Breast epithelium (tissue), 4 donors: ENCODE measurements at regions not wholly inside any gene's neighbourhood (a gene's known extent, or its start where the extent isn't known, plus 50 kb on each side); places are given as distances from the start of the nearest gene placed in this dataset.
A peak's percentile ranks its signal among the peaks of the same experiment; 100 is the strongest.

ENCODE experiments used
- DNase-seq, 2 donors: peaks; one replicate each; pipeline ENCODE4 v3.0.0-alpha.2; 2019; ENCODE audit warnings: low spot score in 2 of 2
- H3K27ac ChIP-seq, 2 donors: fragments of 200-600 bp; sonication (generic) in 1 of 2; one replicate each; pipeline ENCODE4 v1.5.1; 2016 to 2019; ENCODE audit warnings: mild to moderate bottlenecking in 1 of 2
- H3K27me3 ChIP-seq, 2 donors: fragments of 200-600 bp; sonication (generic) in 1 of 2; one replicate each; pipeline versions ENCODE4 v1.5.1 to v1.6.0; 2017 to 2019; ENCODE audit warnings: control low read depth in 1 of 2, mild to moderate bottlenecking in 1 of 2
- H3K36me3 ChIP-seq: fragments of 200-600 bp; one replicate; pipeline ENCODE4 v1.5.1; 2019
- H3K4me1 ChIP-seq, 2 donors: fragments of 200-600 bp; sonication (generic); one replicate each; pipeline ENCODE4 v1.5.1; 2016 to 2019; ENCODE audit warnings: control low read depth in 1 of 2
- H3K4me3 ChIP-seq, 3 donors: fragments of 200-600 bp; sonication (generic); 1 replicate in 2 of 3; 2 replicates in 1 of 3; pipeline ENCODE4 v1.5.1; 2016 to 2019; ENCODE audit warnings: mild to moderate bottlenecking in 3 of 3, moderate library complexity in 2 of 3
- H3K9me3 ChIP-seq, 2 donors: fragments of 200-600 bp; sonication (generic) in 1 of 2; one replicate each; pipeline ENCODE4 v1.5.1; 2016 to 2019; ENCODE audit warnings: control low read depth in 1 of 2
- CTCF ChIP-seq, 3 donors: fragments of 450-650 bp; IDR thresholded peaks; one replicate each; pipeline ENCODE4 v1.5.1; 2016 to 2017; ENCODE audit warnings: antibody characterized with exemption in 3 of 3, mild to moderate bottlenecking in 3 of 3, moderate library complexity in 3 of 3
- POLR2A ChIP-seq: fragments of 450-650 bp; IDR thresholded peaks from one replicate; pipeline ENCODE4 v1.6.1; 2016; ENCODE audit warnings: antibody characterized with exemption, mild to moderate bottlenecking, moderate library complexity
- POLR2AphosphoS5 ChIP-seq, 3 donors: sonication (generic); formaldehyde crosslinking; IDR thresholded peaks; one replicate each; pipeline ENCODE4 v1.6.1; 2017; ENCODE audit warnings: antibody characterized with exemption in 3 of 3
- intact Hi-C: fragments of 100-400 bp; cut with DNase I; formaldehyde crosslinking; loops from one replicate; pipeline ENCODE4 v1.15.1; 2023; ENCODE audit warnings: low total_unique reads

- no peak overlapping the region for H3K27ac ChIP-seq
- peak; percentile 57 to 67 for DNase-seq
- intact Hi-C loops = no loop called here
- TF ChIP-seq POLR2AphosphoS5 (IDR thresholded peaks at IDR 0.05) (no peak), CTCF (IDR thresholded peaks at IDR 0.05) (peak; percentile 94 to 97 (median 96)), POLR2A (no peak)
- H3K27me3 ChIP-seq = no peaks in the 10 kb centered on the region
- no peaks in the 10 kb centered on the region for H3K36me3 ChIP-seq
- H3K4me3 ChIP-seq = peak overlapping the region in 1 of 3 donors; percentile 12
- H3K9me3 ChIP-seq = no peaks in the 10 kb centered on the region
- H3K4me1 ChIP-seq = no peaks in the 10 kb centered on the region
Observed at GRCh38 chr17:68172461-68172954, 75.3 kb upstream of the AMZ2 start.

GRCh38 chr17:68175416-68175815, 72.4 kb upstream of the AMZ2 start:
- Histone ChIP-seq H3K9me3 (no peaks in the 10 kb centered on the region), H3K4me3 (no peak overlapping the region), H3K36me3 (no peaks in the 10 kb centered on the region), H3K27ac (no peak overlapping the region), H3K27me3 (no peaks in the 10 kb centered on the region), H3K4me1 (no peaks in the 10 kb centered on the region)
- intact Hi-C loops = no loop called here
- DNase-seq = no peak
- TF ChIP-seq CTCF (IDR thresholded peaks at IDR 0.05) (no peak), POLR2AphosphoS5 (IDR thresholded peaks at IDR 0.05) (no peak)

GRCh38 chr17:68175905-68176304, 71.9 kb upstream of the AMZ2 start:
- Histone ChIP-seq H3K27me3 (no peaks in the 10 kb centered on the region), H3K9me3 (no peaks in the 10 kb centered on the region), H3K4me1 (no peaks in the 10 kb centered on the region), H3K4me3 (no peak overlapping the region), H3K27ac (no peak overlapping the region), H3K36me3 (no peaks in the 10 kb centered on the region)
- TF ChIP-seq POLR2AphosphoS5 (IDR thresholded peaks at IDR 0.05) (no peak), CTCF (IDR thresholded peaks at IDR 0.05) (no peak), POLR2A (no peak)
- intact Hi-C loops = no loop called here
- DNase-seq = no peak

- no peak overlapping the region for H3K4me3 ChIP-seq
- no peaks in the 10 kb centered on the region for H3K9me3 ChIP-seq
- no peak overlapping the region for H3K27ac ChIP-seq
- H3K4me1 ChIP-seq = no peaks in the 10 kb centered on the region
- H3K27me3 ChIP-seq = no peaks in the 10 kb centered on the region
- DNase-seq = no peak
- TF ChIP-seq POLR2A = no peak
- intact Hi-C loops = no loop called here
- H3K36me3 ChIP-seq = no peaks in the 10 kb centered on the region
Observed at GRCh38 chr17:68176718-68177117, 71.1 kb upstream of the AMZ2 start.

- no peak for TF ChIP-seq POLR2AphosphoS5 (IDR thresholded peaks at IDR 0.05)
- no peak for TF ChIP-seq POLR2A
- no peak for TF ChIP-seq CTCF (IDR thresholded peaks at IDR 0.05)
- intact Hi-C loops = no loop called here
Observed at GRCh38 chr17:68178831-68179230, 69.0 kb upstream of the AMZ2 start.

More at GRCh38 chr17:68178831-68179230, 69.0 kb upstream of the AMZ2 start:
- no peaks in the 10 kb centered on the region for H3K27me3 ChIP-seq
- H3K4me3 ChIP-seq = no peak overlapping the region
- no peak for DNase-seq
- H3K27ac ChIP-seq = no peak overlapping the region
- H3K36me3 ChIP-seq = no peaks in the 10 kb centered on the region
- no peaks in the 10 kb centered on the region for H3K4me1 ChIP-seq
- no peaks in the 10 kb centered on the region for H3K9me3 ChIP-seq
